HL-60 (cell line): ENCODE measurements at regions not wholly inside any gene's neighbourhood (a gene's known extent, or its start where the extent isn't known, plus 50 kb on each side); places are given as distances from the start of the nearest gene placed in this dataset.

Experiments
- DNase-seq, 2 experiments: peaks; one replicate each; pipeline ENCODE4 v3.0.0-alpha.2; 2010 to 2020; ENCODE audit warnings: low read depth in 1 of 2, low spot score in 1 of 2
- H3K27ac ChIP-seq: fragments of 250-450 bp; sonication (Bioruptor Pico); replicated peaks from 2 replicates; pipeline ENCODE4 v1.5.1; 2020; ENCODE audit warnings: mild to moderate bottlenecking, moderate library complexity
- H3K27me3 ChIP-seq: fragments of 250-450 bp; sonication (Bioruptor Pico); 2 replicates; pipeline ENCODE4 v1.5.1; 2021; ENCODE audit warnings: mild to moderate bottlenecking, moderate library complexity; ENCODE audit not compliant: insufficient read depth, poor library complexity, severe bottlenecking
- H3K4me3 ChIP-seq: replicated peaks from 2 replicates; pipeline ENCODE4 v1.5.1; 2011; ENCODE audit warnings: mild to moderate bottlenecking, control low read depth, low read length; ENCODE audit not compliant: insufficient read depth
- GABPA ChIP-seq: IDR thresholded peaks from 2 replicates; pipeline ENCODE4 v1.6.1; 2012; ENCODE audit warnings: low read depth
- POLR2AphosphoS5 ChIP-seq: IDR thresholded peaks from 2 replicates; pipeline ENCODE4 v1.6.1; 2012; ENCODE audit warnings: low read depth
- SPI1 ChIP-seq: IDR thresholded peaks from 2 replicates; pipeline ENCODE4 v1.6.1; 2012; ENCODE audit warnings: low read depth, mild to moderate bottlenecking, borderline replicate concordance
- TF ChIP-seq, protein P1 (sequence below): IDR thresholded peaks from 2 replicates; pipeline ENCODE4 v1.6.1; 2012; ENCODE audit warnings: low read depth; ENCODE audit not compliant: insufficient replicate concordance
- TF ChIP-seq, protein P2 (sequence below): IDR thresholded peaks from one replicate; pipeline ENCODE4 v1.5.1; 2011; ENCODE audit warnings: low read length, control low read depth, inconsistent platforms; ENCODE audit not compliant: insufficient read depth

DNA sequence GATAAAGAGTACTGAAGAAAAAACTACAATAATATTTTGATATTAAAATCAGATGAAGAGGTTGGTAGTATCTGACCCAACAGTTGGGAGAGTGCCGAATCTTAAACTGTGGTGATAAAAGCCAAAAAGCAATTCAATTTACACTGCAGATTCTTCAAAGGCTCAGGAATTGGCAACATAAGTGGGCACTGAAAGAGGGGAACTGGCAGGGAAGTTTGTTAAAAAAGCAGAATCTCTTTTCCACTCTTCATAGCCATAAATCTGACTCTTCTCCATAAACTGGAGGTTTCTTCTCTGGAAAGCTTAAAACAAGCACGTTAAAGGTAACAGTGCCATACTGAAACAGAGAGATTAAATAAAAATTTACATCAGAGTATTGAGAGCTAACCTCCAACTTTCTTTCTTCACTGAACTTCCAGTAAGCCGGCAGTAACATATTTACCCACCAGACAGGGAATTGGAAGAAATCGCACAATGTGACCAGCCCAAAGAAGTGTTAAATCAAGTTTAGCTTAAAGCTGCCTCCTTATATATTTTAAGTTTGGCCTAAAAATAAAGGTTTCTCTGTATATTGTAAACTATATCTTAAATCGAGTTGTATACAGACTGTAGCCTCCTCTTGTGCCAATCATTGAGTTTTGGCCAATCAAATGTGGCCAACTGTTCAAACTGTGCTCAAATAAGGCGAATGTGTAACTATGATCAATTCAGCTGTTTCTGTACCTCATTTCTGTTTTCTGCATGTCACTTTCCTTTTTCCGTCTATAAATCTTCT lies 358.3 kb downstream of the NXPE2 start:
- no peak overlapping the region for H3K4me3 ChIP-seq
- H3K27me3 ChIP-seq: peaks cover 2% of the 10 kb centered on the region
- TF ChIP-seq, protein P1, sequence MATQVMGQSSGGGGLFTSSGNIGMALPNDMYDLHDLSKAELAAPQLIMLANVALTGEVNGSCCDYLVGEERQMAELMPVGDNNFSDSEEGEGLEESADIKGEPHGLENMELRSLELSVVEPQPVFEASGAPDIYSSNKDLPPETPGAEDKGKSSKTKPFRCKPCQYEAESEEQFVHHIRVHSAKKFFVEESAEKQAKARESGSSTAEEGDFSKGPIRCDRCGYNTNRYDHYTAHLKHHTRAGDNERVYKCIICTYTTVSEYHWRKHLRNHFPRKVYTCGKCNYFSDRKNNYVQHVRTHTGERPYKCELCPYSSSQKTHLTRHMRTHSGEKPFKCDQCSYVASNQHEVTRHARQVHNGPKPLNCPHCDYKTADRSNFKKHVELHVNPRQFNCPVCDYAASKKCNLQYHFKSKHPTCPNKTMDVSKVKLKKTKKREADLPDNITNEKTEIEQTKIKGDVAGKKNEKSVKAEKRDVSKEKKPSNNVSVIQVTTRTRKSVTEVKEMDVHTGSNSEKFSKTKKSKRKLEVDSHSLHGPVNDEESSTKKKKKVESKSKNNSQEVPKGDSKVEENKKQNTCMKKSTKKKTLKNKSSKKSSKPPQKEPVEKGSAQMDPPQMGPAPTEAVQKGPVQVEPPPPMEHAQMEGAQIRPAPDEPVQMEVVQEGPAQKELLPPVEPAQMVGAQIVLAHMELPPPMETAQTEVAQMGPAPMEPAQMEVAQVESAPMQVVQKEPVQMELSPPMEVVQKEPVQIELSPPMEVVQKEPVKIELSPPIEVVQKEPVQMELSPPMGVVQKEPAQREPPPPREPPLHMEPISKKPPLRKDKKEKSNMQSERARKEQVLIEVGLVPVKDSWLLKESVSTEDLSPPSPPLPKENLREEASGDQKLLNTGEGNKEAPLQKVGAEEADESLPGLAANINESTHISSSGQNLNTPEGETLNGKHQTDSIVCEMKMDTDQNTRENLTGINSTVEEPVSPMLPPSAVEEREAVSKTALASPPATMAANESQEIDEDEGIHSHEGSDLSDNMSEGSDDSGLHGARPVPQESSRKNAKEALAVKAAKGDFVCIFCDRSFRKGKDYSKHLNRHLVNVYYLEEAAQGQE: no peak
- TF ChIP-seq GABPA (no peak), SPI1 (no peak), POLR2AphosphoS5 (no peak)
- TF ChIP-seq, protein P2, sequence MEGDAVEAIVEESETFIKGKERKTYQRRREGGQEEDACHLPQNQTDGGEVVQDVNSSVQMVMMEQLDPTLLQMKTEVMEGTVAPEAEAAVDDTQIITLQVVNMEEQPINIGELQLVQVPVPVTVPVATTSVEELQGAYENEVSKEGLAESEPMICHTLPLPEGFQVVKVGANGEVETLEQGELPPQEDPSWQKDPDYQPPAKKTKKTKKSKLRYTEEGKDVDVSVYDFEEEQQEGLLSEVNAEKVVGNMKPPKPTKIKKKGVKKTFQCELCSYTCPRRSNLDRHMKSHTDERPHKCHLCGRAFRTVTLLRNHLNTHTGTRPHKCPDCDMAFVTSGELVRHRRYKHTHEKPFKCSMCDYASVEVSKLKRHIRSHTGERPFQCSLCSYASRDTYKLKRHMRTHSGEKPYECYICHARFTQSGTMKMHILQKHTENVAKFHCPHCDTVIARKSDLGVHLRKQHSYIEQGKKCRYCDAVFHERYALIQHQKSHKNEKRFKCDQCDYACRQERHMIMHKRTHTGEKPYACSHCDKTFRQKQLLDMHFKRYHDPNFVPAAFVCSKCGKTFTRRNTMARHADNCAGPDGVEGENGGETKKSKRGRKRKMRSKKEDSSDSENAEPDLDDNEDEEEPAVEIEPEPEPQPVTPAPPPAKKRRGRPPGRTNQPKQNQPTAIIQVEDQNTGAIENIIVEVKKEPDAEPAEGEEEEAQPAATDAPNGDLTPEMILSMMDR: no peak
- no peak for DNase-seq
- H3K27ac ChIP-seq: no peak overlapping the region

- H3K27ac ChIP-seq: no peak overlapping the region
- H3K4me3 ChIP-seq: no peak overlapping the region
- H3K27me3 ChIP-seq: peaks cover 3% of the 10 kb centered on the region
- DNase-seq: no peak
- TF ChIP-seq, protein P2: no peak
- TF ChIP-seq, protein P1: no peak
- no peak for TF ChIP-seq POLR2AphosphoS5
- no peak for TF ChIP-seq SPI1
- no peak for TF ChIP-seq GABPA
Observed at GRCh38 chr11:115042002-115042401, 363.7 kb downstream of the NXPE2 start.

- no peak for DNase-seq
- TF ChIP-seq SPI1 (no peak), GABPA (no peak), POLR2AphosphoS5 (no peak)
- TF ChIP-seq, protein P2: no peak
- TF ChIP-seq, protein P1: no peak
- H3K4me3 ChIP-seq: no peak overlapping the region
Observed at GRCh38 chr11:115047631-115048030, 369.3 kb downstream of the NXPE2 start.

More at GRCh38 chr11:115047631-115048030, 369.3 kb downstream of the NXPE2 start:
- H3K27ac ChIP-seq: no peak overlapping the region
- peaks cover 3% of the 10 kb centered on the region for H3K27me3 ChIP-seq
